Natural killer cell (primary cell): ENCODE measurements at regions not wholly inside any gene's neighbourhood (a gene's known extent, or its start where the extent isn't known, plus 50 kb on each side); places are given as distances from the start of the nearest gene placed in this dataset.
A peak's percentile ranks its signal among the peaks of the same experiment; 100 is the strongest.

Source experiments
- ATAC-seq, 3 donors: fragments of 150-1000 bp in 2 of 3; fragments of 200-7000 bp in 1 of 3; cut with Tn5 transposase; 1 replicate in 1 of 3; 2 replicates in 2 of 3; pipeline ENCODE4 v1.10.0; 2021; ENCODE audit warnings: mild to moderate bottlenecking in 2 of 3, moderate library complexity in 2 of 3
- DNase-seq, 2 donors: peaks; one replicate each; pipeline versions ENCODE4 v3.0.0 to v3.0.0-alpha.2; 2013 to 2021; ENCODE audit warnings: mixed read lengths in 1 of 2
- H3K27ac ChIP-seq: one replicate; pipeline ENCODE4 v1.5.1; 2013; ENCODE audit warnings: mild to moderate bottlenecking, low read length
- H3K27me3 ChIP-seq: one replicate; pipeline ENCODE4 v1.6.1; 2013; ENCODE audit warnings: low read length; ENCODE audit not compliant: control insufficient read depth, insufficient read depth
- H3K36me3 ChIP-seq: one replicate; pipeline ENCODE4 v1.6.1; 2013; ENCODE audit warnings: low read length; ENCODE audit not compliant: control insufficient read depth, insufficient read depth
- H3K4me1 ChIP-seq: one replicate; pipeline ENCODE4 v1.6.1; 2013; ENCODE audit warnings: low read length; ENCODE audit not compliant: control insufficient read depth, insufficient read depth
- H3K4me3 ChIP-seq: one replicate; pipeline ENCODE4 v1.5.1; 2013; ENCODE audit warnings: low read length
- H3K9me3 ChIP-seq: one replicate; pipeline ENCODE4 v1.6.1; 2013; ENCODE audit warnings: low read length; ENCODE audit not compliant: control insufficient read depth, insufficient read depth
- H3K27ac Mint-ChIP-seq, 2 donors: one replicate each; pipeline ENCODE4 v1.8.0; 2022; ENCODE audit warnings: mild to moderate bottlenecking in 2 of 2, mixed read lengths in 2 of 2, moderate library complexity in 1 of 2
- H3K27me3 Mint-ChIP-seq, 2 donors: one replicate each; pipeline ENCODE4 v1.8.0; 2022; ENCODE audit warnings: low read depth in 2 of 2, mixed read lengths in 2 of 2
- H3K36me3 Mint-ChIP-seq: one replicate; pipeline ENCODE4 v1.8.0; 2022; ENCODE audit warnings: mixed read lengths
- H3K4me1 Mint-ChIP-seq, 2 donors: one replicate each; pipeline ENCODE4 v1.8.0; 2022; ENCODE audit warnings: mixed read lengths in 2 of 2
- H3K4me3 Mint-ChIP-seq: one replicate; pipeline ENCODE4 v1.8.0; 2022; ENCODE audit warnings: mild to moderate bottlenecking, moderate library complexity, mixed read lengths
- H3K9me3 Mint-ChIP-seq, 2 donors: one replicate each; pipeline ENCODE4 v1.8.0; 2022; ENCODE audit warnings: mixed read lengths in 2 of 2
- CTCF ChIP-seq: fragments of 200-600 bp; IDR thresholded peaks from one replicate; pipeline ENCODE4 v1.8.0; 2022; ENCODE audit warnings: antibody characterized with exemption
- WGBS: methylation state at CpG from one replicate; pipeline ENCODE4 v1.1.7; 2013; ENCODE audit warnings: missing lambda C conversion rate; ENCODE audit not compliant: insufficient coverage; 5-methylcytosine and 5-hydroxymethylcytosine counted together
- intact Hi-C: fragments of 100-400 bp; cut with micrococcal nuclease; formaldehyde crosslinking; loops from one replicate; pipeline ENCODE4 v1.14.2; 2022

DNA sequence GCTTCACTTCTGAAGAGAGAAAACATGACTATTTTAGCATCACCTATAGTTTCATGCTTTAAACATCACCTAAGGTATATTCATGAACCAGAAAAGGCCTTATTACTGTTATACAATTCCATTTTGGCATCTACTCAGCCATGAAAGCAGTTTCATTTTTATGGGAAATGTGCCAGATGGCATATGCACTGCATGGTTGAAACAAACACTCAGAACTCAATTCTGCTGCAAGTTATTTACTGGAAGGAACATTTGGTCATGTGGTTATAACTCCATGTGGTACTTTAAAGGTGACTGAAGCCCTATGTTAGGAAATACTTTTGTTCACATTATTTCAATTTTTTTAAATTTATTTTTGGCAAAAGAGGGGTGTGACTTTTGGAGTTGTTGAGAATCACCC is 287.5 kb upstream of the CRIM1 start:
- Histone ChIP-seq H3K27me3 (no peaks in the 10 kb centered on the region), H3K9me3 (no peaks in the 10 kb centered on the region), H3K36me3 (no peaks in the 10 kb centered on the region), H3K4me1 (no peaks in the 10 kb centered on the region), H3K27ac (no peak overlapping the region), H3K4me3 (no peak overlapping the region)
- Mint-ChIP-seq H3K9me3 (no peaks in the 10 kb centered on the region), H3K27me3 (peaks cover 0 to 6% of the 10 kb centered on the region in 2 donors), H3K27ac (no peak overlapping the region), H3K4me1 (peaks cover 10 to 12% of the 10 kb centered on the region in 2 donors), H3K4me3 (no peak overlapping the region), H3K36me3 (no peaks in the 10 kb centered on the region)
- TF ChIP-seq CTCF, result no peak
- ATAC-seq, result no peak
- intact Hi-C loops, result no loop called here
- no peak for DNase-seq

DNA sequence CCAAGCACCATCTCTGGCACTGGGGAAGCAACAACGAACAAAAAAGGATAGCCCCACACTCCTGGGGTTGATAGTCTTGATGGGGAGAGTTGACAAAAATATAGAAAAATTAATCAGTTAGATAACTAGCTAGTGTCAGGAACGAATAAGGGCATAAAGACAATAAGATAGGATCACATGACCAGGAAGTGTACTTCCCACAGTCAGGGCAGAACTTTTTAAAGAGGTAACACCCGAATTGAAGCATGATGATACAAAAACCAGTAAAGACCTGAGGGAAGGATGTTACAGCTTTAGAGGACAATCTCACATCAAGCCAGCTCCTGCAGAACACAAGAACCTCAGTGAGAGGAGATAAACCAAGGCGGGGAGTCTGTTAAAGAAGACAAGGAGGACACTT is 295.4 kb upstream of the CRIM1 start:
- intact Hi-C loops, result no loop called here
- H3K27me3 ChIP-seq, result no peaks in the 10 kb centered on the region
- no peak overlapping the region for H3K4me3 Mint-ChIP-seq
- no peak for ATAC-seq
- no peaks in the 10 kb centered on the region for H3K9me3 Mint-ChIP-seq
- DNase-seq, result no peak
- H3K36me3 ChIP-seq, result no peaks in the 10 kb centered on the region
- TF ChIP-seq CTCF, result no peak
- H3K27me3 Mint-ChIP-seq, result peaks cover 0 to 2% of the 10 kb centered on the region in 2 donors
- no peaks in the 10 kb centered on the region for H3K36me3 Mint-ChIP-seq
- peaks cover 15 to 16% of the 10 kb centered on the region in 2 donors for H3K4me1 Mint-ChIP-seq
- WGBS, result 38% methylated on average over 2 of the region's 4 CpGs
- H3K27ac ChIP-seq, result no peak overlapping the region
- H3K27ac Mint-ChIP-seq, result no peak overlapping the region
- H3K9me3 ChIP-seq, result no peaks in the 10 kb centered on the region
- no peak overlapping the region for H3K4me3 ChIP-seq
- no peaks in the 10 kb centered on the region for H3K4me1 ChIP-seq

GRCh38 chr2:36059691-36060090 is 295.9 kb upstream of the CRIM1 start:
- Mint-ChIP-seq H3K36me3 (no peaks in the 10 kb centered on the region), H3K27me3 (peaks cover 0 to 2% of the 10 kb centered on the region in 2 donors), H3K4me3 (no peak overlapping the region), H3K4me1 (peaks cover 15 to 16% of the 10 kb centered on the region in 2 donors), H3K9me3 (no peaks in the 10 kb centered on the region), H3K27ac (no peak overlapping the region)
- intact Hi-C loops, result no loop called here
- Histone ChIP-seq H3K4me3 (no peak overlapping the region), H3K4me1 (no peaks in the 10 kb centered on the region), H3K9me3 (no peaks in the 10 kb centered on the region), H3K27ac (no peak overlapping the region), H3K27me3 (no peaks in the 10 kb centered on the region), H3K36me3 (no peaks in the 10 kb centered on the region)
- no peak for TF ChIP-seq CTCF
- DNase-seq (no peak), ATAC-seq (peak in 1 of 3 donors; percentile 32)

- no peak for DNase-seq
- no peaks in the 10 kb centered on the region for H3K36me3 Mint-ChIP-seq
- peaks cover 0 to 2% of the 10 kb centered on the region in 2 donors for H3K27me3 Mint-ChIP-seq
Observed at GRCh38 chr2:36058953-36059352, 296.6 kb upstream of the CRIM1 start.

More at GRCh38 chr2:36058953-36059352, 296.6 kb upstream of the CRIM1 start:
- H3K27ac Mint-ChIP-seq, result no peak overlapping the region
- 95% methylated on average over 2 of the region's 2 CpGs for WGBS
- H3K4me1 ChIP-seq, result no peaks in the 10 kb centered on the region
- no peaks in the 10 kb centered on the region for H3K27me3 ChIP-seq
- H3K36me3 ChIP-seq, result no peaks in the 10 kb centered on the region
- no peak overlapping the region for H3K27ac ChIP-seq
- no peaks in the 10 kb centered on the region for H3K9me3 Mint-ChIP-seq
- no peak for TF ChIP-seq CTCF
- intact Hi-C loops, result no loop called here
- H3K4me3 ChIP-seq, result no peak overlapping the region
- no peak for ATAC-seq
- H3K4me3 Mint-ChIP-seq, result no peak overlapping the region
- peaks cover 15 to 16% of the 10 kb centered on the region in 2 donors for H3K4me1 Mint-ChIP-seq
- H3K9me3 ChIP-seq, result no peaks in the 10 kb centered on the region
